Thyroid gland (tissue), 4 donors: ENCODE measurements at regions not wholly inside any gene's neighbourhood (a gene's known extent, or its start where the extent isn't known, plus 50 kb on each side); places are given as distances from the start of the nearest gene placed in this dataset.

Source experiments
- POLR2A ChIP-seq, 2 donors: fragments of 450-650 bp; IDR thresholded peaks; one replicate each; pipeline ENCODE4 v1.6.1; 2017; ENCODE audit warnings: antibody characterized with exemption in 2 of 2, mild to moderate bottlenecking in 2 of 2, moderate library complexity in 1 of 2
- TF ChIP-seq, protein P1 (sequence below), 6 experiments: fragments of 200-600 bp in 3 of 6; fragments of 450-650 bp in 3 of 6; sonication (generic) in 3 of 6; IDR thresholded peaks; one replicate each; pipeline ENCODE4 v1.5.1; 2016 to 2019; ENCODE audit warnings: antibody characterized with exemption in 6 of 6, mild to moderate bottlenecking in 2 of 6, inconsistent platforms in 1 of 6, moderate library complexity in 1 of 6

- TF ChIP-seq, protein P1, sequence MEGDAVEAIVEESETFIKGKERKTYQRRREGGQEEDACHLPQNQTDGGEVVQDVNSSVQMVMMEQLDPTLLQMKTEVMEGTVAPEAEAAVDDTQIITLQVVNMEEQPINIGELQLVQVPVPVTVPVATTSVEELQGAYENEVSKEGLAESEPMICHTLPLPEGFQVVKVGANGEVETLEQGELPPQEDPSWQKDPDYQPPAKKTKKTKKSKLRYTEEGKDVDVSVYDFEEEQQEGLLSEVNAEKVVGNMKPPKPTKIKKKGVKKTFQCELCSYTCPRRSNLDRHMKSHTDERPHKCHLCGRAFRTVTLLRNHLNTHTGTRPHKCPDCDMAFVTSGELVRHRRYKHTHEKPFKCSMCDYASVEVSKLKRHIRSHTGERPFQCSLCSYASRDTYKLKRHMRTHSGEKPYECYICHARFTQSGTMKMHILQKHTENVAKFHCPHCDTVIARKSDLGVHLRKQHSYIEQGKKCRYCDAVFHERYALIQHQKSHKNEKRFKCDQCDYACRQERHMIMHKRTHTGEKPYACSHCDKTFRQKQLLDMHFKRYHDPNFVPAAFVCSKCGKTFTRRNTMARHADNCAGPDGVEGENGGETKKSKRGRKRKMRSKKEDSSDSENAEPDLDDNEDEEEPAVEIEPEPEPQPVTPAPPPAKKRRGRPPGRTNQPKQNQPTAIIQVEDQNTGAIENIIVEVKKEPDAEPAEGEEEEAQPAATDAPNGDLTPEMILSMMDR (IDR thresholded peaks at IDR 0.05), result no peak
- TF ChIP-seq POLR2A (IDR thresholded peaks at IDR 0.05), result no peak
Observed at GRCh38 chr4:34486461-34487363, 1757.6 kb downstream of the ARAP2 start.
